PC-9 (cell line): ENCODE measurements at regions not wholly inside any gene's neighbourhood (a gene's known extent, or its start where the extent isn't known, plus 50 kb on each side); places are given as distances from the start of the nearest gene placed in this dataset.

Source experiments
- CTCF ChIP-seq: fragments of 200-600 bp; sonication (generic); conservative IDR thresholded peaks from 2 replicates; pipeline ENCODE4 v1.6.1; 2017; ENCODE audit warnings: mixed run types, antibody characterized with exemption, mild to moderate bottlenecking, moderate library complexity
- EZH2 ChIP-seq: fragments of 200-600 bp; sonication (generic); IDR thresholded peaks from 2 replicates; pipeline ENCODE4 v1.8.0; 2017; ENCODE audit warnings: antibody characterized with exemption, low read depth

- no peak for TF ChIP-seq CTCF
- TF ChIP-seq EZH2 = no peak
Observed at GRCh38 chr10:28481968-28482367, 51.0 kb upstream of the WAC start.
